Activated CD4-positive, alpha-beta T cell treated with anti-CD3 and anti-CD28 coated beads, Interleukin-2, amount 50 U/mL, for 1 hour (primary cell): ENCODE measurements at regions not wholly inside any gene's neighbourhood (a gene's known extent, or its start where the extent isn't known, plus 50 kb on each side); places are given as distances from the start of the nearest gene placed in this dataset.

ENCODE experiments used
- DNase-seq: peaks from one replicate; pipeline ENCODE4 v3.0.0-alpha.2; 2020

GRCh38 chr2:226143091-226143490 is 656.5 kb downstream of the IRS1 start:
- DNase-seq, result no peak

- DNase-seq, result no peak
Measured at GRCh38 chr2:226142463-226142862, 657.2 kb downstream of the IRS1 start.

- no peak for DNase-seq
Measured at GRCh38 chr2:226140594-226140993, 659.0 kb downstream of the IRS1 start.

GRCh38 chr2:226139759-226140158 is 659.9 kb downstream of the IRS1 start:
- DNase-seq, result no peak

- no peak for DNase-seq
Measured at GRCh38 chr2:226137201-226137811, 662.3 kb downstream of the IRS1 start.

GRCh38 chr2:226136739-226137138 is 662.9 kb downstream of the IRS1 start:
- DNase-seq, result no peak

- no peak for DNase-seq
Measured at GRCh38 chr2:226135861-226136548, 663.6 kb downstream of the IRS1 start.

- DNase-seq, result no peak
Measured at GRCh38 chr2:226132323-226133215, 667.1 kb downstream of the IRS1 start.

GRCh38 chr2:226131299-226131784 is 668.3 kb downstream of the IRS1 start:
- no peak for DNase-seq

- no peak for DNase-seq
Measured at GRCh38 chr2:226130192-226130591, 669.4 kb downstream of the IRS1 start.

GRCh38 chr2:226127682-226128081 is 671.9 kb downstream of the IRS1 start:
- no peak for DNase-seq

GRCh38 chr2:226126104-226126503 is 673.5 kb downstream of the IRS1 start:
- DNase-seq, result no peak

- DNase-seq, result no peak
Measured at GRCh38 chr2:226125176-226125883, 674.3 kb downstream of the IRS1 start.

- no peak for DNase-seq
Measured at GRCh38 chr2:226124548-226125011, 675.0 kb downstream of the IRS1 start.

- DNase-seq, result no peak
Measured at GRCh38 chr2:226123300-226123699, 676.3 kb downstream of the IRS1 start.

GRCh38 chr2:226122041-226122440 is 677.6 kb downstream of the IRS1 start:
- DNase-seq, result no peak

GRCh38 chr2:226121046-226121738 is 678.4 kb downstream of the IRS1 start:
- DNase-seq, result no peak

- no peak for DNase-seq
Measured at GRCh38 chr2:226118471-226119429, 680.9 kb downstream of the IRS1 start.

GRCh38 chr2:226117510-226118065 is 682.0 kb downstream of the IRS1 start:
- DNase-seq, result no peak

GRCh38 chr2:226116346-226116745 is 683.3 kb downstream of the IRS1 start:
- DNase-seq, result no peak

- DNase-seq, result no peak
Measured at GRCh38 chr2:226115832-226116200, 683.8 kb downstream of the IRS1 start.
